ENCODE measurements at regions not wholly inside any gene's neighbourhood (a gene's known extent, or its start where the extent isn't known, plus 50 kb on each side); places are given as distances from the start of the nearest gene placed in this dataset.

GRCh38 chr5:68405026-68405684 is 189.6 kb downstream of the PIK3R1 start:
- TF ChIP-seq CTCF (IDR thresholded peaks at IDR 0.05) = no peak
- no peak for TF ChIP-seq ZFX (IDR thresholded peaks at IDR 0.05; ENCODE audit: borderline replicate concordance)
